H1 (cell line): ENCODE measurements at regions not wholly inside any gene's neighbourhood (a gene's known extent, or its start where the extent isn't known, plus 50 kb on each side); places are given as distances from the start of the nearest gene placed in this dataset.

Experiments
- TF ChIP-seq, protein P1 (sequence below): fragments of 300-600 bp; sonication (generic); IDR thresholded peaks from 2 replicates; pipeline ENCODE4 v1.7.1; 2012; ENCODE audit warnings: low read length, moderate library complexity, mild to moderate bottlenecking, inconsistent platforms; ENCODE audit not compliant: insufficient replicate concordance
- TF ChIP-seq, protein P2 (sequence below): IDR thresholded peaks from 2 replicates; pipeline ENCODE4 v1.6.1; 2012; ENCODE audit warnings: low read length, inconsistent platforms

GRCh38 chr14:60350366-60350720 lies 101.3 kb downstream of the PPM1A start (continued):
- TF ChIP-seq, protein P1, sequence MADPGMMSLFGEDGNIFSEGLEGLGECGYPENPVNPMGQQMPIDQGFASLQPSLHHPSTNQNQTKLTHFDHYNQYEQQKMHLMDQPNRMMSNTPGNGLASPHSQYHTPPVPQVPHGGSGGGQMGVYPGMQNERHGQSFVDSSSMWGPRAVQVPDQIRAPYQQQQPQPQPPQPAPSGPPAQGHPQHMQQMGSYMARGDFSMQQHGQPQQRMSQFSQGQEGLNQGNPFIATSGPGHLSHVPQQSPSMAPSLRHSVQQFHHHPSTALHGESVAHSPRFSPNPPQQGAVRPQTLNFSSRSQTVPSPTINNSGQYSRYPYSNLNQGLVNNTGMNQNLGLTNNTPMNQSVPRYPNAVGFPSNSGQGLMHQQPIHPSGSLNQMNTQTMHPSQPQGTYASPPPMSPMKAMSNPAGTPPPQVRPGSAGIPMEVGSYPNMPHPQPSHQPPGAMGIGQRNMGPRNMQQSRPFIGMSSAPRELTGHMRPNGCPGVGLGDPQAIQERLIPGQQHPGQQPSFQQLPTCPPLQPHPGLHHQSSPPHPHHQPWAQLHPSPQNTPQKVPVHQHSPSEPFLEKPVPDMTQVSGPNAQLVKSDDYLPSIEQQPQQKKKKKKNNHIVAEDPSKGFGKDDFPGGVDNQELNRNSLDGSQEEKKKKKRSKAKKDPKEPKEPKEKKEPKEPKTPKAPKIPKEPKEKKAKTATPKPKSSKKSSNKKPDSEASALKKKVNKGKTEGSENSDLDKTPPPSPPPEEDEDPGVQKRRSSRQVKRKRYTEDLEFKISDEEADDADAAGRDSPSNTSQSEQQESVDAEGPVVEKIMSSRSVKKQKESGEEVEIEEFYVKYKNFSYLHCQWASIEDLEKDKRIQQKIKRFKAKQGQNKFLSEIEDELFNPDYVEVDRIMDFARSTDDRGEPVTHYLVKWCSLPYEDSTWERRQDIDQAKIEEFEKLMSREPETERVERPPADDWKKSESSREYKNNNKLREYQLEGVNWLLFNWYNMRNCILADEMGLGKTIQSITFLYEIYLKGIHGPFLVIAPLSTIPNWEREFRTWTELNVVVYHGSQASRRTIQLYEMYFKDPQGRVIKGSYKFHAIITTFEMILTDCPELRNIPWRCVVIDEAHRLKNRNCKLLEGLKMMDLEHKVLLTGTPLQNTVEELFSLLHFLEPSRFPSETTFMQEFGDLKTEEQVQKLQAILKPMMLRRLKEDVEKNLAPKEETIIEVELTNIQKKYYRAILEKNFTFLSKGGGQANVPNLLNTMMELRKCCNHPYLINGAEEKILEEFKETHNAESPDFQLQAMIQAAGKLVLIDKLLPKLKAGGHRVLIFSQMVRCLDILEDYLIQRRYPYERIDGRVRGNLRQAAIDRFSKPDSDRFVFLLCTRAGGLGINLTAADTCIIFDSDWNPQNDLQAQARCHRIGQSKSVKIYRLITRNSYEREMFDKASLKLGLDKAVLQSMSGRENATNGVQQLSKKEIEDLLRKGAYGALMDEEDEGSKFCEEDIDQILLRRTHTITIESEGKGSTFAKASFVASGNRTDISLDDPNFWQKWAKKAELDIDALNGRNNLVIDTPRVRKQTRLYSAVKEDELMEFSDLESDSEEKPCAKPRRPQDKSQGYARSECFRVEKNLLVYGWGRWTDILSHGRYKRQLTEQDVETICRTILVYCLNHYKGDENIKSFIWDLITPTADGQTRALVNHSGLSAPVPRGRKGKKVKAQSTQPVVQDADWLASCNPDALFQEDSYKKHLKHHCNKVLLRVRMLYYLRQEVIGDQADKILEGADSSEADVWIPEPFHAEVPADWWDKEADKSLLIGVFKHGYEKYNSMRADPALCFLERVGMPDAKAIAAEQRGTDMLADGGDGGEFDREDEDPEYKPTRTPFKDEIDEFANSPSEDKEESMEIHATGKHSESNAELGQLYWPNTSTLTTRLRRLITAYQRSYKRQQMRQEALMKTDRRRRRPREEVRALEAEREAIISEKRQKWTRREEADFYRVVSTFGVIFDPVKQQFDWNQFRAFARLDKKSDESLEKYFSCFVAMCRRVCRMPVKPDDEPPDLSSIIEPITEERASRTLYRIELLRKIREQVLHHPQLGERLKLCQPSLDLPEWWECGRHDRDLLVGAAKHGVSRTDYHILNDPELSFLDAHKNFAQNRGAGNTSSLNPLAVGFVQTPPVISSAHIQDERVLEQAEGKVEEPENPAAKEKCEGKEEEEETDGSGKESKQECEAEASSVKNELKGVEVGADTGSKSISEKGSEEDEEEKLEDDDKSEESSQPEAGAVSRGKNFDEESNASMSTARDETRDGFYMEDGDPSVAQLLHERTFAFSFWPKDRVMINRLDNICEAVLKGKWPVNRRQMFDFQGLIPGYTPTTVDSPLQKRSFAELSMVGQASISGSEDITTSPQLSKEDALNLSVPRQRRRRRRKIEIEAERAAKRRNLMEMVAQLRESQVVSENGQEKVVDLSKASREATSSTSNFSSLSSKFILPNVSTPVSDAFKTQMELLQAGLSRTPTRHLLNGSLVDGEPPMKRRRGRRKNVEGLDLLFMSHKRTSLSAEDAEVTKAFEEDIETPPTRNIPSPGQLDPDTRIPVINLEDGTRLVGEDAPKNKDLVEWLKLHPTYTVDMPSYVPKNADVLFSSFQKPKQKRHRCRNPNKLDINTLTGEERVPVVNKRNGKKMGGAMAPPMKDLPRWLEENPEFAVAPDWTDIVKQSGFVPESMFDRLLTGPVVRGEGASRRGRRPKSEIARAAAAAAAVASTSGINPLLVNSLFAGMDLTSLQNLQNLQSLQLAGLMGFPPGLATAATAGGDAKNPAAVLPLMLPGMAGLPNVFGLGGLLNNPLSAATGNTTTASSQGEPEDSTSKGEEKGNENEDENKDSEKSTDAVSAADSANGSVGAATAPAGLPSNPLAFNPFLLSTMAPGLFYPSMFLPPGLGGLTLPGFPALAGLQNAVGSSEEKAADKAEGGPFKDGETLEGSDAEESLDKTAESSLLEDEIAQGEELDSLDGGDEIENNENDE = peak; percentile 6
- TF ChIP-seq, protein P2, sequence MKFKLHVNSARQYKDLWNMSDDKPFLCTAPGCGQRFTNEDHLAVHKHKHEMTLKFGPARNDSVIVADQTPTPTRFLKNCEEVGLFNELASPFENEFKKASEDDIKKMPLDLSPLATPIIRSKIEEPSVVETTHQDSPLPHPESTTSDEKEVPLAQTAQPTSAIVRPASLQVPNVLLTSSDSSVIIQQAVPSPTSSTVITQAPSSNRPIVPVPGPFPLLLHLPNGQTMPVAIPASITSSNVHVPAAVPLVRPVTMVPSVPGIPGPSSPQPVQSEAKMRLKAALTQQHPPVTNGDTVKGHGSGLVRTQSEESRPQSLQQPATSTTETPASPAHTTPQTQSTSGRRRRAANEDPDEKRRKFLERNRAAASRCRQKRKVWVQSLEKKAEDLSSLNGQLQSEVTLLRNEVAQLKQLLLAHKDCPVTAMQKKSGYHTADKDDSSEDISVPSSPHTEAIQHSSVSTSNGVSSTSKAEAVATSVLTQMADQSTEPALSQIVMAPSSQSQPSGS = no peak
